Testis (tissue), 2 donors: ENCODE measurements at regions not wholly inside any gene's neighbourhood (a gene's known extent, or its start where the extent isn't known, plus 50 kb on each side); places are given as distances from the start of the nearest gene placed in this dataset.

ENCODE experiments used
- DNase-seq: peaks from one replicate; pipeline ENCODE4 v3.0.0-alpha.2; 2019
- H3K27ac ChIP-seq, 2 donors: fragments of 200-600 bp; sonication (generic); one replicate each; pipeline ENCODE4 v1.5.1; 2019
- H3K27me3 ChIP-seq: fragments of 200-600 bp; sonication (generic); one replicate; pipeline ENCODE4 v1.5.1; 2019
- H3K36me3 ChIP-seq: fragments of 200-600 bp; sonication (generic); one replicate; pipeline ENCODE4 v1.5.1; 2017; ENCODE audit warnings: low read depth; ENCODE audit errors: missing control alignments
- H3K4me1 ChIP-seq: fragments of 200-600 bp; sonication (generic); one replicate; pipeline ENCODE4 v1.5.1; 2019
- H3K4me3 ChIP-seq, 2 donors: fragments of 200-600 bp; sonication (generic); one replicate each; pipeline ENCODE4 v1.5.1; 2017 to 2019
- H3K9me3 ChIP-seq: fragments of 200-600 bp; sonication (generic); one replicate; pipeline ENCODE4 v1.5.1; 2017
- CTCF ChIP-seq, 3 experiments: fragments of 450-650 bp in 2 of 3; fragments of 200-600 bp in 1 of 3; sonication (generic) in 1 of 3; IDR thresholded peaks; one replicate each; pipeline ENCODE4 v1.5.1; 2016 to 2019; ENCODE audit warnings: antibody characterized with exemption in 3 of 3, mild to moderate bottlenecking in 2 of 3, moderate library complexity in 1 of 3
- POLR2A ChIP-seq: fragments of 450-650 bp; IDR thresholded peaks from one replicate; pipeline ENCODE4 v1.6.1; 2017; ENCODE audit warnings: antibody characterized with exemption, mild to moderate bottlenecking, moderate library complexity
- WGBS, 2 donors: methylation state at CpG; one replicate each; pipeline ENCODE4 v1.1.5; 2018; 5-methylcytosine and 5-hydroxymethylcytosine counted together
- intact Hi-C: fragments of 100-400 bp; cut with DNase I; formaldehyde crosslinking; loops from one replicate; pipeline ENCODE4 v1.15.1; 2023; ENCODE audit warnings: low total_unique reads

DNA sequence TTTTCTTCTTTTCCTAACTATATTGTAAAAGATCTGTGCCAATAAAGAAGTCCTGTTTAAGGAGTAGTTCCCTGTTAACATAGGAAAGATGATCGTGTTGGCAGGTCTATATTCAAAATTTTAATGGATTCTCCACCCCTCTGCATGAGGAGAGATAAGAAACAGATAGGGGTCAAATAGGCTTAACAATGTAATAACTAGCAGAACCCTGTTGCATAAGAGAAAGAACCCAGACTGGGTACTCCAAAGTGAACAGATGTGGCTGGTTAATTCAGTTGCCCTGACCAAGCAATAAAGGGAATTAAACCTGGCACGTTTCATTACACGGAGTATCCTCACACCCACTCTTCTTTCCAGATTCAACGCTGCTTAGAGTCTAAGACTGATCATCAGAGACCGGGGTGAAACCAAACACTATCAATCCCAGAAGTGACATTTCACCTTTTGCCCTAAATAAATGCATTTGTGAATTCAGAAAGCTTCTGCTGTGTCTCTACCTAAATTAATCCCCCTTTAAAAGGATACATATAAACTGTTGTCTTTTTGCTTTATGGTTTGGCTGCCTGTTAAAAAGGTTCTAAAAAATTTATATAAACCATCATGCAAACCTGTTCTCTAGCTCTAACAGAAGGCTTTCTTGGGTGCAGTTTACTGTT, 1276.9 kb upstream of the WWC1 start:
- 48 to 55% methylated on average over 5 of the region's 5 CpGs for WGBS, 2 donors
- DNase-seq: no peak

GRCh38 chr5:167020418-167020817, 1271.0 kb upstream of the WWC1 start:
- no peaks in the 10 kb centered on the region for H3K9me3 ChIP-seq
- no peaks in the 10 kb centered on the region for H3K36me3 ChIP-seq
- no peak overlapping the region for H3K4me3 ChIP-seq
- H3K4me1 ChIP-seq: no peaks in the 10 kb centered on the region
- no peak for TF ChIP-seq POLR2A
- 86 to 87% methylated on average over 1 of the region's 1 CpG for WGBS, 2 donors
- H3K27ac ChIP-seq: no peak overlapping the region
- no peak for DNase-seq
- H3K27me3 ChIP-seq: no peaks in the 10 kb centered on the region
- intact Hi-C loops: no loop called here

More for the DNA sequence above, 1276.9 kb upstream of the WWC1 start:
- H3K4me1 ChIP-seq: no peaks in the 10 kb centered on the region
- H3K9me3 ChIP-seq: no peaks in the 10 kb centered on the region
- TF ChIP-seq POLR2A (no peak), CTCF (IDR thresholded peaks at IDR 0.05) (no peak)
- no peaks in the 10 kb centered on the region for H3K36me3 ChIP-seq
- H3K27me3 ChIP-seq: no peaks in the 10 kb centered on the region
- no peak overlapping the region for H3K4me3 ChIP-seq
- H3K27ac ChIP-seq: no peak overlapping the region
- intact Hi-C loops: no loop called here

GRCh38 chr5:167029488-167029887, 1262.0 kb upstream of the WWC1 start:
- no peaks in the 10 kb centered on the region for H3K36me3 ChIP-seq
- no peaks in the 10 kb centered on the region for H3K9me3 ChIP-seq
- 39 to 41% methylated on average over 2 of the region's 2 CpGs for WGBS, 2 donors
- H3K27ac ChIP-seq: no peak overlapping the region
- no peak overlapping the region for H3K4me3 ChIP-seq
- no peaks in the 10 kb centered on the region for H3K4me1 ChIP-seq
- no peak for DNase-seq
- no peaks in the 10 kb centered on the region for H3K27me3 ChIP-seq
- TF ChIP-seq POLR2A: no peak
- no peak for TF ChIP-seq CTCF (IDR thresholded peaks at IDR 0.05)
- intact Hi-C loops: no loop called here

GRCh38 chr5:167030500-167031120, 1260.8 kb upstream of the WWC1 start:
- TF ChIP-seq CTCF (IDR thresholded peaks at IDR 0.05) (peak in 1 of 3 experiments; percentile 23), POLR2A (no peak)
- WGBS, 2 donors: 69 to 70% methylated on average over 15 to 17 of the region's 17 CpGs
- Histone ChIP-seq H3K36me3 (no peaks in the 10 kb centered on the region), H3K9me3 (no peaks in the 10 kb centered on the region), H3K4me1 (no peaks in the 10 kb centered on the region), H3K27ac (no peak overlapping the region), H3K27me3 (no peaks in the 10 kb centered on the region), H3K4me3 (no peak overlapping the region)
- intact Hi-C loops: no loop called here
- peak; percentile 19 for DNase-seq

DNA sequence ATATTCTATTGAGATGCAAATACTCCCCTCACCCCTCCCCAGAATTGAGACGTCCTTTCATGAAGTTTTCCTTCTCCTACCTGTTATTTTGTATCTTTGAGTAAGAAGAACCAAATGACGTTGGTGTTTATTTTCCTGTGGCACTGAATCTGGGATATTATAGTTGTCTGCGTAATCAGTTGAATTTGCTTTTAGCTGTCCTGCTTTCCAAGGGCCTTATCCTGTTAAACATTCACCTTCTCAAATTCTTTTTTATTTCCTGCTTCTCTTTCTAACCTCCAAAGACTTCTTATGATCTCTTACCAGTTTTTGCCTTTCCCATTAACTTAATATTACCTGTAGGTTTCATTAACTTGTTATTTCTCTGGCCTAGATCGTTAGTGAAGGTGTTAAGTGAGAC, 1254.9 kb upstream of the WWC1 start:
- no peaks in the 10 kb centered on the region for H3K4me1 ChIP-seq
- DNase-seq: no peak
- no peak overlapping the region for H3K4me3 ChIP-seq
- no peak for TF ChIP-seq POLR2A
- TF ChIP-seq CTCF (IDR thresholded peaks at IDR 0.05): no peak
- H3K36me3 ChIP-seq: no peaks in the 10 kb centered on the region
- intact Hi-C loops: no loop called here
- 79 to 91% methylated on average over 4 of the region's 4 CpGs for WGBS, 2 donors
- H3K9me3 ChIP-seq: no peaks in the 10 kb centered on the region
- H3K27ac ChIP-seq: no peak overlapping the region
- no peaks in the 10 kb centered on the region for H3K27me3 ChIP-seq
